GM12864 (cell line): ENCODE measurements at regions not wholly inside any gene's neighbourhood (a gene's known extent, or its start where the extent isn't known, plus 50 kb on each side); places are given as distances from the start of the nearest gene placed in this dataset.
"Not testable (repeated sequence)": the region's sequence is repeated elsewhere in the genome, so short reads cannot be mapped to it uniquely, and the experiment has no call there.

Source experiments
- DNase-seq: peaks from one replicate; pipeline ENCODE4 v3.0.0-alpha.2; 2011; ENCODE audit warnings: low read depth
- H3K4me3 ChIP-seq: 2 replicates; pipeline ENCODE4 v1.5.1; 2011; ENCODE audit warnings: mild to moderate bottlenecking, low read depth, low read length, control low read depth
- TF ChIP-seq, protein P1 (sequence below): IDR thresholded peaks from 2 replicates; pipeline ENCODE4 v1.5.1; 2011; ENCODE audit warnings: low read depth, mild to moderate bottlenecking, moderate library complexity, low read length, control low read depth, inconsistent platforms; ENCODE audit errors: missing control alignments

DNA sequence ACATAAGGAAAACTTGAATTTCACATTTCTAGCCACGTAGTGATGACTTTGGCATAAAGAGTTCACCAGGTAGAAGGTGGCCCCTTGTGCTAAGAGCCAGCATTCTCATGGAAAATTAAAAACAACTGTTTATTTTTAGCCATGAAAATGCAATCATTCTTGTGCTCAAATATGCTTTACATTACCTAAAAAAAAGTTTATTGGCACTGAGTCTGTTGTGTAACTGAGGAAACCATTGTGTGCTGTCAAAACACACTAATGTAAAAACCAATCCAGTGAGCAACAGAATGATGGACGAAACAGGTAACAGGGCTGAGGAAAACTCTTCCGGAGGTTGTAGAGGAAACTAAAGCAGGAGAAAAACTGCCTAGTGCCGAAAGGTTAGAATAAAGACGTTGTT lies 287.0 kb upstream of the TMC3 start:
- no peak for DNase-seq
- H3K4me3 ChIP-seq, result no peak overlapping the region
- TF ChIP-seq, protein P1, sequence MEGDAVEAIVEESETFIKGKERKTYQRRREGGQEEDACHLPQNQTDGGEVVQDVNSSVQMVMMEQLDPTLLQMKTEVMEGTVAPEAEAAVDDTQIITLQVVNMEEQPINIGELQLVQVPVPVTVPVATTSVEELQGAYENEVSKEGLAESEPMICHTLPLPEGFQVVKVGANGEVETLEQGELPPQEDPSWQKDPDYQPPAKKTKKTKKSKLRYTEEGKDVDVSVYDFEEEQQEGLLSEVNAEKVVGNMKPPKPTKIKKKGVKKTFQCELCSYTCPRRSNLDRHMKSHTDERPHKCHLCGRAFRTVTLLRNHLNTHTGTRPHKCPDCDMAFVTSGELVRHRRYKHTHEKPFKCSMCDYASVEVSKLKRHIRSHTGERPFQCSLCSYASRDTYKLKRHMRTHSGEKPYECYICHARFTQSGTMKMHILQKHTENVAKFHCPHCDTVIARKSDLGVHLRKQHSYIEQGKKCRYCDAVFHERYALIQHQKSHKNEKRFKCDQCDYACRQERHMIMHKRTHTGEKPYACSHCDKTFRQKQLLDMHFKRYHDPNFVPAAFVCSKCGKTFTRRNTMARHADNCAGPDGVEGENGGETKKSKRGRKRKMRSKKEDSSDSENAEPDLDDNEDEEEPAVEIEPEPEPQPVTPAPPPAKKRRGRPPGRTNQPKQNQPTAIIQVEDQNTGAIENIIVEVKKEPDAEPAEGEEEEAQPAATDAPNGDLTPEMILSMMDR, result no peak

DNA sequence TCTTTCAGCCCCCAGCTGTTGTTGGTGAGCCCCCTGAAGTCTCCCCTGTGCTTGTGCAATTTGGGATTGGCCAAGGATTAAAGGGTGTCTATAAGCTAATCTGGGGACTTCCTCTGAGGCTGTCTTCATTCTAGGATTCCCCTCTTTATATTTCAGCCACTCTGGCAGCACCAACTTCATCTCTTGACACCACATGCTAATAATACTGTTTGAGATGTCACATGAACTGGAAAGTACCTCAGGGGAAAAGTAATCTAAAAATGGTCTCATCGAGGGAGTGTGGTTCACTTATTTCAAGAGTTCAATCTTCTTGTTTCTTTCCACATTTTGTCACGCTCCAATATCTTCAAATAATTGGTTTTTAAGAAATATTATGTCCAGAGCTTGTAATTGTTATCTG lies 279.2 kb upstream of the TMC3 start:
- DNase-seq, result no peak
- H3K4me3 ChIP-seq, result no peak overlapping the region
- TF ChIP-seq, protein P1, result no peak

DNA sequence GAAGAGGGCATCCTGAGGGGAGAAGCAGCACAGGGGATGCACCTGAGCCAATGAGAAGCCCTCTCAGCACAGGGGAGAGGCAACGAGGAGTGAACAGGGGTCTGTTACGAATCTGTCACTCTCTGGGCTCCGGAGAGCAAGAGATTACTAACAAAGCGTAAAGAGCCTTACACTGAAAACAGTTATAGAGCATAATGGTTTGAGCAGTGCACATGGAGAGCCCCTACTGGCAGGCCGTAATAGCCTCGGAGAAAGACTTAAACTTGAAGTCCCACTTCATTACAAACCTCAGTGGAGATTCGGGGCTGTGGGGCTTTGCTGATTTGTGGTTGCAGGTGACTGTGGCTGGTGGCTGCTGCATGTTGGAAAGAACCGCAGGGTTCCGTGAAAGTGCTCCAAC lies 271.5 kb upstream of the TMC3 start:
- no peak overlapping the region for H3K4me3 ChIP-seq
- DNase-seq, result no peak
- TF ChIP-seq, protein P1, result no peak

DNA sequence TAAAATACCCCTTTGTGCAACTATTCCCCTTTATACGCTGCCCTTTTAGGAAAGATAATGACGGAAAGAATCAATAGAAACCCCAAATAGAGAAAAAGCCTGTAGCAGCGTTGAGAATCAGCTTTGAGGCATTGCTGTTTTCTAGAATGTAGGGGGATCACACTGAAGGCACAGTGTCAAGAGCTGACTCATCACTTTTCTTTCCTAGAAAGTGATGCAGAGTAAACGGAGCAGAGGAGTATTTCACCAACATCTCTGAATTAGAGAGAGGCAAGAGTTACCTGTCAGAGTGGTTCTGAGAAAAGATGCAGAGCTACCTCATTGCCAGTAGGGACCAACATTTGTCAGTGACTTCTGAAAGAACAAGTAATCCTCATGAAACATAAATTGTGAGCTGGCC lies 269.8 kb upstream of the TMC3 start:
- TF ChIP-seq, protein P1, result no peak
- no peak for DNase-seq
- no peak overlapping the region for H3K4me3 ChIP-seq

DNA sequence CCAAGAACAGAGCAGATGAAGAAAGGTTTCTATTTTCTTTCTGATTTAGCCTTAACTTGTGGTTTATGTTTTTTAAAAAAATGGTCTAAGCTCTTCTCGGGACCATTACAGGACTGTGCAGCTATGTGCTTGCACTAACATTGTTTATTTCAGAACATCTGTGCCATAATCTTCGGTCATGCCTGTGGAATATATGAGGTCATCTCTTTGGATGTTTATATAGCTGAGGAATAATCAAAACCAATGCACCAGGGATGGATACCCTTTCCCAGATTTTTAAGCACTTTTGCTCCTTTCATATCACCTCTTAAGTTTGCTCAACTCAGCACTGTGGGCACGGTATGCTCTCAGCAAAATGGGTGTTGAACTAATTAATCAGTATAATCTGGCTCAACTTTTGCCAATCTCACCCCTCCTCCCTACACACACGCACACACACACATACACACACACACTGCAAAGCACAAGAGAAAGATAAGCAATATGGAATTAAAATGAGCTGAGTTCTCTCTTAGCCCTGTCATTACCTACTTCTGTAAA lies 268.5 kb upstream of the TMC3 start:
- TF ChIP-seq, protein P1, result no peak
- no peak for DNase-seq
- H3K4me3 ChIP-seq, result no peak overlapping the region

DNA sequence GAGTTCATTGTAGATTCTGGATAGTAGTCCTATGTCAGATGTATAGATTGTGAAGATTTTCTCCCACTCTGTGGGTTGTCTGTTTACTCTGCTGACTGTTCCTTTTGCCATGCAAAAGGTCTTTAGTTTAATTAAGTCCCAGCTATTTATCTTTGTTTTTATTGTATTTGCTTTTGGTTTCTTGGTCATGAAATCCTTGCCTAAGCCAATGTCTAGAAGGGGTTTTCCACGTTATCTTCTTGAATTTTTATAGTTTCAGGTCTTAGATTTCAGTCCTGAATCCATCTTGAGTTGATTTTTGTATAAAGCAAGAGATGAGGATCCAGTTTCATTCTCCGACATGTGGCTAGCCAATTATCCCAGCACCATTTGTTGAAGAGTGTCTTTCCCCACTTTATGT lies 262.1 kb upstream of the TMC3 start:
- not testable (repeated sequence) for H3K4me3 ChIP-seq, DNase-seq

DNA sequence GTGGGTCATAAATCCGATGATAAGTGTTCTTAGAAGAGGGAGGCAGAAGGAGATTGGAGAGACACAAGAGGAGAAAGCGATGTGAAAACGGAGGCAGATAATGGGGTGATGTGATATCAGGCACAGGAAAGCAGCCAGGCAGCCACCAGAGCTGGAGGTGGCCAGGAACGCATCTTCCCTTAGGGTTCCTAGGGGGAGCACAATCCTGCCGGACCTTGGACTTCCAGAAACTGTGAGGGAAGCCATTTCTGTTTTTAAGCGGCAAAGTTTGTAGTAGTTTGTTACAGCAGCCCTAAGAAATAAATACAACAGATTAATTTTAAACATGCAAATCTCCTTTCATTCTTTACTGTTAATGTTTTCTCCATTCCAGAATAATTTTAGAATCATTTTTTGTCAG lies 259.9 kb upstream of the TMC3 start:
- DNase-seq, result no peak
- H3K4me3 ChIP-seq, result no peak overlapping the region
- TF ChIP-seq, protein P1, result no peak

DNA sequence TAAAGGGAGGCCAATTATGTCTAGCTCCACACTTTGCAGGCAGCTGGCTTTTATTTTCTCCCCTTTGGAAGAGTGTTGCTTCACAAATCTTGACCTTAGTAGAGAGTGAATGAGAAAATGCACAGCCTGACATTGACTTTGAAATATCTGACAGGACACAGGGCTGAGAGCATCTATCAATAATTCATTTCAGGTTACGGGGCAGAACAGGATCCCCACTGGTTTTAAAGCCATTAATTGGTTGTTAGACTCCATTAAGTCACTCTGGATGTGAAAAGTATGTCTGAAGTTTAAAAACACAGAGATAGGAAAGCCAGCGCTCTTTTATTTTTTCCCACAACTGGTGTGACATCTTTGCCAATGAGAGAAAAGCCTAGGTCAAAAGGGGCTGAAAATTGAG lies 251.9 kb upstream of the TMC3 start:
- H3K4me3 ChIP-seq, result no peak overlapping the region
- TF ChIP-seq, protein P1, result no peak
- DNase-seq, result no peak
